ENCODE measurements at regions not wholly inside any gene's neighbourhood (a gene's known extent, or its start where the extent isn't known, plus 50 kb on each side); places are given as distances from the start of the nearest gene placed in this dataset.

- H3K27me3 ChIP-seq (replicated peaks; ENCODE audit: insufficient read depth): no peaks in the 10 kb centered on the region; the same call in 1 of the 2 replicates
- H3K4me3 ChIP-seq: no peak overlapping the region
- in situ Hi-C loops (cut with MboI): no loop called here
- H3K9me3 ChIP-seq (ENCODE audit: low read depth): no peaks in the 10 kb centered on the region
- no peaks in the 10 kb centered on the region for H3K4me1 ChIP-seq (ENCODE audit: insufficient read depth)
- H3F3A ChIP-seq (ENCODE audit: insufficient read depth): no peaks in the 10 kb centered on the region
- DNase-seq: no peak
- H3K4me2 ChIP-seq (ENCODE audit: unreplicated experiment): no peak overlapping the region
- no peak overlapping the region for H2AFZ ChIP-seq
- H3K9me2 ChIP-seq (ENCODE audit: insufficient read depth): no peaks in the 10 kb centered on the region
- H3K36me3 ChIP-seq (ENCODE audit: low read depth): no peaks in the 10 kb centered on the region
- no peak overlapping the region for H3K27ac ChIP-seq
- H3K9ac ChIP-seq: no peak overlapping the region
- no peaks in the 10 kb centered on the region for H3K79me2 ChIP-seq (ENCODE audit: insufficient read depth)
- TF ChIP-seq EZH2phosphoT487 (IDR thresholded peaks at IDR 0.05; ENCODE audit: insufficient read depth, low read depth): no peak
- TF ChIP-seq EZH2 (IDR thresholded peaks at IDR 0.05; ENCODE audit: insufficient read depth, poor library complexity, severe bottlenecking): no peak
- H4K20me1 ChIP-seq (ENCODE audit: insufficient read depth): no peaks in the 10 kb centered on the region
- 7 to 8% methylated on average over 5 of the region's 5 CpGs for WGBS, 2 experiments (ENCODE audit: low coverage in 1 of 2, low lambda C conversion rate in 2 of 2, missing lambda C conversion rate in 2 of 2)
Observed at GRCh38 chr1:217115404-217116380, 392.5 kb upstream of the ESRRG start.

GRCh38 chr1:217109928-217110327 lies 386.7 kb upstream of the ESRRG start:
- no peak overlapping the region for H3K9ac ChIP-seq
- H3K36me3 ChIP-seq (ENCODE audit: low read depth): no peaks in the 10 kb centered on the region
- no peak overlapping the region for H3K4me3 ChIP-seq
- H3K9me3 ChIP-seq (ENCODE audit: low read depth): no peaks in the 10 kb centered on the region
- H3K27me3 ChIP-seq (replicated peaks; ENCODE audit: insufficient read depth): no peaks in the 10 kb centered on the region
- no peaks in the 10 kb centered on the region for H3F3A ChIP-seq (ENCODE audit: insufficient read depth)
- no peaks in the 10 kb centered on the region for H3K9me2 ChIP-seq (ENCODE audit: insufficient read depth)
- H4K20me1 ChIP-seq (ENCODE audit: insufficient read depth): no peaks in the 10 kb centered on the region
- no peak overlapping the region for H3K27ac ChIP-seq
- in situ Hi-C loops (cut with MboI): no loop called here
- 0 to 6% methylated on average over 1 of the region's 1 CpG for WGBS, 2 experiments (ENCODE audit: low coverage in 1 of 2, low lambda C conversion rate in 2 of 2, missing lambda C conversion rate in 2 of 2)
- H3K79me2 ChIP-seq (ENCODE audit: insufficient read depth): no peaks in the 10 kb centered on the region
- no peak overlapping the region for H2AFZ ChIP-seq
- H3K4me1 ChIP-seq (ENCODE audit: insufficient read depth): no peaks in the 10 kb centered on the region
- no peak for DNase-seq
- H3K4me2 ChIP-seq (ENCODE audit: unreplicated experiment): no peak overlapping the region
- TF ChIP-seq EZH2phosphoT487 (IDR thresholded peaks at IDR 0.05; ENCODE audit: insufficient read depth, low read depth) (no peak), EZH2 (IDR thresholded peaks at IDR 0.05; ENCODE audit: insufficient read depth, poor library complexity, severe bottlenecking) (no peak)

- no peak overlapping the region for H3K27ac ChIP-seq
- H3F3A ChIP-seq (ENCODE audit: insufficient read depth): no peaks in the 10 kb centered on the region
- H3K4me2 ChIP-seq (ENCODE audit: unreplicated experiment): no peak overlapping the region
- no peak overlapping the region for H3K4me3 ChIP-seq
- WGBS, 2 experiments (ENCODE audit: low coverage in 1 of 2, low lambda C conversion rate in 2 of 2, missing lambda C conversion rate in 2 of 2): 43% methylated on average over 8 of the region's 8 CpGs
- TF ChIP-seq EZH2phosphoT487 (IDR thresholded peaks at IDR 0.05; ENCODE audit: insufficient read depth, low read depth) (no peak), EZH2 (IDR thresholded peaks at IDR 0.05; ENCODE audit: insufficient read depth, poor library complexity, severe bottlenecking) (no peak)
- H3K9me2 ChIP-seq (ENCODE audit: insufficient read depth): no peaks in the 10 kb centered on the region
- H3K9me3 ChIP-seq (ENCODE audit: low read depth): no peaks in the 10 kb centered on the region
- no peak overlapping the region for H2AFZ ChIP-seq
- no peaks in the 10 kb centered on the region for H3K36me3 ChIP-seq (ENCODE audit: low read depth)
- in situ Hi-C loops (cut with MboI): no loop called here
- DNase-seq: no peak
- H3K4me1 ChIP-seq (ENCODE audit: insufficient read depth): no peaks in the 10 kb centered on the region
- no peak overlapping the region for H3K9ac ChIP-seq
- H3K27me3 ChIP-seq (replicated peaks; ENCODE audit: insufficient read depth): no peaks in the 10 kb centered on the region
- no peaks in the 10 kb centered on the region for H3K79me2 ChIP-seq (ENCODE audit: insufficient read depth)
- no peaks in the 10 kb centered on the region for H4K20me1 ChIP-seq (ENCODE audit: insufficient read depth)
Observed at GRCh38 chr1:217106231-217106901, 383.1 kb upstream of the ESRRG start.

- in situ Hi-C loops (cut with MboI): no loop called here
- Histone ChIP-seq H2AFZ (no peak overlapping the region), H3K9me2 (ENCODE audit: insufficient read depth) (no peaks in the 10 kb centered on the region), H3K9ac (no peak overlapping the region), H3K9me3 (ENCODE audit: low read depth) (no peaks in the 10 kb centered on the region), H3K27me3 (replicated peaks; ENCODE audit: insufficient read depth) (no peaks in the 10 kb centered on the region), H3F3A (ENCODE audit: insufficient read depth) (no peaks in the 10 kb centered on the region), H3K36me3 (ENCODE audit: low read depth) (no peaks in the 10 kb centered on the region), H3K4me1 (ENCODE audit: insufficient read depth) (no peaks in the 10 kb centered on the region), H3K4me3 (no peak overlapping the region), H3K4me2 (ENCODE audit: unreplicated experiment) (no peak overlapping the region), H3K27ac (no peak overlapping the region), H4K20me1 (ENCODE audit: insufficient read depth) (no peaks in the 10 kb centered on the region), H3K79me2 (ENCODE audit: insufficient read depth) (no peaks in the 10 kb centered on the region)
- no peak for DNase-seq
- 41 to 49% methylated on average over 5 of the region's 5 CpGs for WGBS, 2 experiments (ENCODE audit: low coverage in 1 of 2, low lambda C conversion rate in 2 of 2, missing lambda C conversion rate in 2 of 2)
- no peak for TF ChIP-seq EZH2phosphoT487 (IDR thresholded peaks at IDR 0.05; ENCODE audit: insufficient read depth, low read depth)
- TF ChIP-seq EZH2 (IDR thresholded peaks at IDR 0.05; ENCODE audit: insufficient read depth, poor library complexity, severe bottlenecking): no peak
Observed at GRCh38 chr1:217105437-217105836, 382.2 kb upstream of the ESRRG start.

All from GM23248 (cell line).